Brain microvascular endothelial cell (primary cell): ENCODE measurements at regions not wholly inside any gene's neighbourhood (a gene's known extent, or its start where the extent isn't known, plus 50 kb on each side); places are given as distances from the start of the nearest gene placed in this dataset.
A peak's percentile ranks its signal among the peaks of the same experiment; 100 is the strongest.

Experiments used
- DNase-seq: peaks from one replicate; pipeline ENCODE4 v3.0.0-alpha.2; 2020
- H3K27ac ChIP-seq: fragments of 250-450 bp; sonication (Bioruptor Pico); 2 replicates; pipeline ENCODE4 v1.5.1; 2020; ENCODE audit warnings: mild to moderate bottlenecking, moderate library complexity
- H3K27me3 ChIP-seq: fragments of 250-450 bp; sonication (Bioruptor Pico); replicated peaks from 2 replicates; pipeline ENCODE4 v1.5.1; 2020; ENCODE audit warnings: mild to moderate bottlenecking
- H3K36me3 ChIP-seq: fragments of 250-450 bp; sonication (Bioruptor Pico); replicated peaks from 2 replicates; pipeline ENCODE4 v1.5.1; 2020; ENCODE audit warnings: mild to moderate bottlenecking
- H3K4me3 ChIP-seq: 2 replicates; pipeline ENCODE4 v1.5.1; 2011; ENCODE audit warnings: low read depth, mild to moderate bottlenecking, control low read depth, low read length, moderate library complexity
- CTCF ChIP-seq: IDR thresholded peaks from 2 replicates; pipeline ENCODE4 v1.5.1; 2011; ENCODE audit warnings: low read depth, mild to moderate bottlenecking, moderate library complexity, low read length, control low read depth, inconsistent platforms; ENCODE audit errors: missing control alignments
- in situ Hi-C: cut with HindIII; loops from 2 replicates; pipeline ENCODE4 v1.10.0; 2017; ENCODE audit warnings: low sequenced_read_pairs, low pct_ligation_motif_present

- Histone ChIP-seq H3K27ac (no peak overlapping the region), H3K27me3 (no peaks in the 10 kb centered on the region), H3K36me3 (no peaks in the 10 kb centered on the region), H3K4me3 (no peak overlapping the region)
- TF ChIP-seq CTCF: no peak
- in situ Hi-C loops: no loop called here
- DNase-seq: no peak
These were observed 95.8 kb upstream of the UST start for GRCh38 chr6:148650941-148651505.

GRCh38 chr6:148652205-148652604 is 94.6 kb upstream of the UST start:
- Histone ChIP-seq H3K27ac (no peak overlapping the region), H3K36me3 (no peaks in the 10 kb centered on the region), H3K27me3 (no peaks in the 10 kb centered on the region), H3K4me3 (no peak overlapping the region)
- in situ Hi-C loops: no loop called here
- TF ChIP-seq CTCF: no peak
- no peak for DNase-seq

- Histone ChIP-seq H3K27me3 (no peaks in the 10 kb centered on the region), H3K36me3 (no peaks in the 10 kb centered on the region), H3K27ac (no peak overlapping the region), H3K4me3 (no peak overlapping the region)
- DNase-seq: no peak
- no peak for TF ChIP-seq CTCF
- in situ Hi-C loops: no loop called here
These were observed 93.6 kb upstream of the UST start for GRCh38 chr6:148653138-148653776.

GRCh38 chr6:148657048-148657447 is 89.8 kb upstream of the UST start:
- DNase-seq: peak; percentile 29
- no peak overlapping the region for H3K4me3 ChIP-seq
- H3K27ac ChIP-seq: no peak overlapping the region
- no peak for TF ChIP-seq CTCF
- H3K36me3 ChIP-seq: no peaks in the 10 kb centered on the region
- H3K27me3 ChIP-seq: no peaks in the 10 kb centered on the region
- in situ Hi-C loops: no loop called here

GRCh38 chr6:148658681-148659430 is 88.0 kb upstream of the UST start:
- Histone ChIP-seq H3K27me3 (no peaks in the 10 kb centered on the region), H3K4me3 (no peak overlapping the region), H3K36me3 (no peaks in the 10 kb centered on the region), H3K27ac (no peak overlapping the region)
- no peak for TF ChIP-seq CTCF
- DNase-seq: no peak
- in situ Hi-C loops: no loop called here
